ENCODE measurements at regions not wholly inside any gene's neighbourhood (a gene's known extent, or its start where the extent isn't known, plus 50 kb on each side); places are given as distances from the start of the nearest gene placed in this dataset.

GRCh38 chr11:71064702-71065515 is 187.5 kb downstream of the SHANK2 start:
- CTCF ChIA-PET (ENCODE audit: partially characterized antibody), result interaction anchor here (1.3 kb wide), 1 partner anchor 12 kb away, joined by 4 read pairs; no protein-coding TSS in a partner anchor
- FAIRE-seq, result no peak
- POLR2A ChIA-PET (ENCODE audit: partially characterized antibody), result no interaction called here
- TF ChIP-seq SRF (IDR thresholded peaks at IDR 0.05; ENCODE audit: low read depth, low read length) (no peak), E2F6 (IDR thresholded peaks at IDR 0.05) (no peak), TEAD4 (IDR thresholded peaks at IDR 0.05; ENCODE audit: low read depth, low read length) (no peak), USF2 (IDR thresholded peaks at IDR 0.05; ENCODE audit: low read length) (no peak), SP4 (IDR thresholded peaks at IDR 0.05; ENCODE audit: low read length) (no peak), SIN3A (conservative IDR thresholded peaks at IDR 0.05 in 1 of 2, IDR thresholded peaks at IDR 0.05 in 1 of 2; ENCODE audit: low read depth in 1 of 2, low read length in 2 of 2) (no peak), ZNF274 (IDR thresholded peaks at IDR 0.05; ENCODE audit: borderline replicate concordance, extremely low read depth, low read length) (no peak), SP1 (IDR thresholded peaks at IDR 0.05; ENCODE audit: low read depth, low read length) (no peak), CTBP2 (IDR thresholded peaks at IDR 0.05; ENCODE audit: borderline replicate concordance, insufficient read depth, insufficient read length, low read length) (no peak), SIRT6 (IDR thresholded peaks at IDR 0.05; ENCODE audit: low read length) (no peak), JUND (IDR thresholded peaks at IDR 0.05; ENCODE audit: low read length) (no peak)

More at GRCh38 chr11:71064702-71065515, 187.5 kb downstream of the SHANK2 start:
- no peak overlapping the region for H3K18ac ChIP-seq (ENCODE audit: extremely low read depth, low read length)
- H2BK12ac ChIP-seq (ENCODE audit: low read depth, low read length), result no peak overlapping the region
- H3K4me2 ChIP-seq (ENCODE audit: insufficient read depth in 1 of 2, low read depth in 2 of 2, low read length in 2 of 2), result no peak overlapping the region
- no peak overlapping the region for H2BK5ac ChIP-seq (ENCODE audit: low read depth, low read length)
- peaks cover 0 to 6% of the 10 kb centered on the region in 2 experiments; a peak in 1 of 4 replicates for H3K9me3 ChIP-seq (ENCODE audit: insufficient read depth in 2 of 2, low read depth in 1 of 2, low read length in 1 of 2)
- no peak overlapping the region for H3K14ac ChIP-seq (ENCODE audit: insufficient read length)
- H3K27ac ChIP-seq (ENCODE audit: low read depth, low read length), result no peak overlapping the region
- no peaks in the 10 kb centered on the region; a peak in 2 of 7 replicates for H3K4me1 ChIP-seq (replicated peaks in 1 of 4; ENCODE audit: control insufficient read depth in 3 of 4, insufficient read depth in 4 of 4, low read length in 3 of 4)
- H2BK20ac ChIP-seq (ENCODE audit: low read length), result no peak overlapping the region
- H2BK120ac ChIP-seq (replicated peaks; ENCODE audit: low read depth, low read length), result no peak overlapping the region
- no peaks in the 10 kb centered on the region for H3K27me3 ChIP-seq (replicated peaks in 1 of 4; ENCODE audit: control insufficient read depth in 3 of 4, extremely low read depth in 1 of 4, insufficient read depth in 3 of 4, low read length in 3 of 4)
- DNase-seq (ENCODE audit: low read depth in 1 of 2, low spot score in 2 of 2), result no peak
- H3K79me1 ChIP-seq (ENCODE audit: low read depth, low read length), result peaks cover 2% of the 10 kb centered on the region; the same call in 1 of the 2 replicates
- H4K91ac ChIP-seq (replicated peaks; ENCODE audit: insufficient read length, low read length), result no peak overlapping the region
- H2AK5ac ChIP-seq (ENCODE audit: low read depth, low read length), result no peak overlapping the region
- H2BK15ac ChIP-seq (ENCODE audit: low read length), result no peak overlapping the region
- peaks cover 4 to 15% of the 10 kb centered on the region in 2 experiments for H4K20me1 ChIP-seq (replicated peaks in 1 of 2; ENCODE audit: control insufficient read depth in 1 of 2, insufficient read depth in 2 of 2, low read length in 2 of 2)
- no peak overlapping the region for H3K56ac ChIP-seq (replicated peaks; ENCODE audit: insufficient read length, low read depth, low read length)
- WGBS, 2 experiments (ENCODE audit: extremely low coverage in 1 of 2, insufficient coverage in 1 of 2, insufficient read length in 1 of 2, insufficient replicate concordance in 2 of 2, low coverage in 1 of 2, low lambda C conversion rate in 2 of 2, missing lambda C conversion rate in 1 of 2), result 86% methylated on average over 18 of the region's 18 CpGs; no CpG with 5 or more reads in 1 of the 2 experiments
- peaks cover 5 to 14% of the 10 kb centered on the region in 2 experiments; a peak in 3 of 4 replicates for H3K79me2 ChIP-seq (ENCODE audit: control insufficient read depth in 1 of 2, insufficient read depth in 2 of 2, low read length in 2 of 2)
- H3K36me3 ChIP-seq (ENCODE audit: control insufficient read depth in 2 of 4, insufficient read depth in 4 of 4, low read length in 3 of 4), result no peaks in the 10 kb centered on the region; a peak in 1 of 8 replicates
- no peak overlapping the region for H3K9ac ChIP-seq (replicated peaks in 1 of 4; ENCODE audit: extremely low read depth in 1 of 4, low read depth in 3 of 4, low read length in 3 of 4)
- H3K4me3 ChIP-seq (ENCODE audit: extremely low read depth in 1 of 4, insufficient read depth in 2 of 4, low read depth in 3 of 4, low read length in 4 of 4), result no peak overlapping the region
- no peak overlapping the region for H3K4ac ChIP-seq (replicated peaks; ENCODE audit: insufficient read length, low read depth, low read length)
- peaks cover 13% of the 10 kb centered on the region; the same call in 1 of the 2 replicates for H3K23me2 ChIP-seq (ENCODE audit: low read depth, low read length)
- no peak overlapping the region for H3K23ac ChIP-seq (ENCODE audit: insufficient read length)
- no peak overlapping the region for H4K8ac ChIP-seq (ENCODE audit: extremely low read depth, insufficient read depth, low read length)
- H4K5ac ChIP-seq (ENCODE audit: insufficient read length, low read depth, low read length), result no peak overlapping the region
- H2AFZ ChIP-seq (ENCODE audit: low read length), result no peak overlapping the region

All from H1 (cell line).